Lower leg skin (tissue), 3 donors: ENCODE measurements at regions not wholly inside any gene's neighbourhood (a gene's known extent, or its start where the extent isn't known, plus 50 kb on each side); places are given as distances from the start of the nearest gene placed in this dataset.

Experiments used
- CTCF ChIP-seq, 3 donors: fragments of 450-650 bp; IDR thresholded peaks; one replicate each; pipeline ENCODE4 v1.5.1; 2016; ENCODE audit warnings: antibody characterized with exemption in 3 of 3, mild to moderate bottlenecking in 3 of 3, moderate library complexity in 2 of 3
- POLR2A ChIP-seq, 2 donors: fragments of 450-650 bp; IDR thresholded peaks; one replicate each; pipeline ENCODE4 v1.6.1; 2016 to 2017; ENCODE audit warnings: antibody characterized with exemption in 2 of 2, mild to moderate bottlenecking in 1 of 2, moderate library complexity in 1 of 2

GRCh38 chr9:89743573-89744254 lies 138.9 kb downstream of the GADD45G start:
- TF ChIP-seq CTCF (IDR thresholded peaks at IDR 0.05) (no peak), POLR2A (IDR thresholded peaks at IDR 0.05) (no peak)
